Keratinocyte (primary cell): ENCODE measurements at regions not wholly inside any gene's neighbourhood (a gene's known extent, or its start where the extent isn't known, plus 50 kb on each side); places are given as distances from the start of the nearest gene placed in this dataset.

Source experiments
- CTCF ChIP-seq, 3 experiments: IDR thresholded peaks in 1 of 3; conservative IDR thresholded peaks in 1 of 3; optimal IDR thresholded peaks in 1 of 3; 2 replicates in 2 of 3; 3 replicates in 1 of 3; pipeline versions ENCODE3 to v1.5.1; 2011; ENCODE audit warnings: low read length in 3 of 3, mild to moderate bottlenecking in 3 of 3, moderate library complexity in 2 of 3, control low read depth in 1 of 3, inconsistent platforms in 1 of 3; ENCODE audit not compliant: insufficient read depth in 2 of 3; ENCODE audit errors: extremely low read depth in 1 of 3
- EZH2 ChIP-seq: IDR thresholded peaks from one replicate; pipeline ENCODE4 v1.6.1; 2012; ENCODE audit warnings: inconsistent platforms, mild to moderate bottlenecking, low read length, moderate library complexity

DNA sequence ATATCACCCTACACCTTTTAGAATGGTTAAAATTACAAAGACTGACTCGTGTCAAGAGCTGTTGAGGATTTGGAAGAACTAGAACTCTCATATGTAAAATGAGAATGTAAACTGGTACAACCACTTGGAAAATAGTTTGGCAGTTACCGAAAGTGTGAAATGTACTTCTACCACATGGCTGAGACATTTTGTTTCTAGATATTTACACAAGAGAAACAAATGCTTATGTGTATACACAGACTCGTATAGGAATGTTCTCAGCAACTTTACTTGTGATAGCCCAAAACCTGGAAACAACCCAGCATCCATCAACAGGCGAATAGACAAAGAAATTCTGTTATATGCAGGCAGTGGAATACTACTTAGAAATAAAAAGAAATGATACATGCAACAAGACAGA, 103.0 kb downstream of the BRMS1L start:
- TF ChIP-seq CTCF (optimal IDR thresholded peaks at IDR 0.05 in 1 of 3, IDR thresholded peaks at IDR 0.05 in 1 of 3, conservative IDR thresholded peaks at IDR 0.05 in 1 of 3; ENCODE audit: extremely low read depth in 1 of 3, insufficient read depth in 2 of 3, low read length in 3 of 3) = no peak
- TF ChIP-seq EZH2 = no peak
